ENCODE measurements at regions not wholly inside any gene's neighbourhood (a gene's known extent, or its start where the extent isn't known, plus 50 kb on each side); places are given as distances from the start of the nearest gene placed in this dataset.

DNA sequence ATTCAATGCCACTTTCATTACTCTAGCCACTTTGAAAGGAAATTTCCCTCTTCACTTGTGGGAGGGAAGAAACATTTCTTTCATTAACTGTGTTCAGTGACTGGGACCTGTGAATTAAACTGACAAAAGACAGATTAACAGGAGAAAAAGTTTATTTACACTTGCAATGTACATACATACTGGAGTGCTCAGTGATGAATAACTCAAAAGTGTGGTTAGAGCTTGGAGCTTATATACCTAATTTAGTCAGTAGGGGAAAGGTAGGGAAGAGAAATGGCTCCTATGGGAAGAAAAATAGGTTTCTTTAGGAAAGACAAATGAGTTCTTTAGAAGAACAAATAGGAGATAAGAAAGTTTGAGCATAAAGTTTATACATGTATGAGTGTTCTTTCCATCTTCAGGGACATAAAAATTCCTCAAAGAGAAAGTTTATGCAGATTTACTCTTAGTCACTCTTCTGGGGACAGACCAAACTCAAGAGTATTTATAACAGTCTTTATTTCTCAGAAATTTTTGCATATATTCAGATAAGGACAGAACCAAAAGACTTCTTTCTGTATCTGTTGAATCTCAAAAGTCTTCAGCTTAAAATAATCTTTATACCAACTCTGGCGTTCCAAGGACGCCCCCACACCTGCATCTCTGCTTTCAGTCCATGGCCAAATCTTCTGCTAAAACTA lies 120.0 kb upstream of the RAI14 start:
- ChIA-PET POLR2A (ENCODE audit: low non-redundant PET) (no interaction called here), CTCF (interaction anchor here (0.6 kb wide), 1 partner anchor 1527 kb away, joined by 3 read pairs; no protein-coding TSS in a partner anchor)
- no peak for DNase-seq (ENCODE audit: low spot score)
- H3K27ac ChIP-seq: no peak overlapping the region
- TF ChIP-seq, protein P1, sequence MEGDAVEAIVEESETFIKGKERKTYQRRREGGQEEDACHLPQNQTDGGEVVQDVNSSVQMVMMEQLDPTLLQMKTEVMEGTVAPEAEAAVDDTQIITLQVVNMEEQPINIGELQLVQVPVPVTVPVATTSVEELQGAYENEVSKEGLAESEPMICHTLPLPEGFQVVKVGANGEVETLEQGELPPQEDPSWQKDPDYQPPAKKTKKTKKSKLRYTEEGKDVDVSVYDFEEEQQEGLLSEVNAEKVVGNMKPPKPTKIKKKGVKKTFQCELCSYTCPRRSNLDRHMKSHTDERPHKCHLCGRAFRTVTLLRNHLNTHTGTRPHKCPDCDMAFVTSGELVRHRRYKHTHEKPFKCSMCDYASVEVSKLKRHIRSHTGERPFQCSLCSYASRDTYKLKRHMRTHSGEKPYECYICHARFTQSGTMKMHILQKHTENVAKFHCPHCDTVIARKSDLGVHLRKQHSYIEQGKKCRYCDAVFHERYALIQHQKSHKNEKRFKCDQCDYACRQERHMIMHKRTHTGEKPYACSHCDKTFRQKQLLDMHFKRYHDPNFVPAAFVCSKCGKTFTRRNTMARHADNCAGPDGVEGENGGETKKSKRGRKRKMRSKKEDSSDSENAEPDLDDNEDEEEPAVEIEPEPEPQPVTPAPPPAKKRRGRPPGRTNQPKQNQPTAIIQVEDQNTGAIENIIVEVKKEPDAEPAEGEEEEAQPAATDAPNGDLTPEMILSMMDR (conservative IDR thresholded peaks at IDR 0.05; ENCODE audit: low read depth): no peak

DNA sequence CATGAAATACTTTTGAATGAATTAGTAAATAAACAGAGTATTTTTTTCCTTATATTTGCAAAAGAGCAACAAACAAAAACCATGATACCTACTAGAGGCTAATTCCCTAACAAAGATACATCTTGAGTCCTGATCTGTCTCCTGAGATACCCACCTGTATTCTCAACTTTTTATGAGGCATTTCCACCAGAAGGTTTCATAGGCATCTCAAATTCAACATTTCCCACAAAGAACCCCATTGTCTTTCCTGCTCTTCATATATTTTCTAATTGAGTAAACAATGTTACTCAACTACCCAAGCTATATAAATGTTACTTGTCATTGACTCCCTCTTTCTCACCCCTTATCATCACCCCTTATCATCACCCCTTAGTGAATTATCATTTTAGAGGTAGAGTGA lies 119.4 kb upstream of the RAI14 start:
- no peak overlapping the region for H3K27ac ChIP-seq
- CTCF ChIA-PET: no interaction called here
- TF ChIP-seq, protein P1 (conservative IDR thresholded peaks at IDR 0.05; ENCODE audit: low read depth): no peak

DNA sequence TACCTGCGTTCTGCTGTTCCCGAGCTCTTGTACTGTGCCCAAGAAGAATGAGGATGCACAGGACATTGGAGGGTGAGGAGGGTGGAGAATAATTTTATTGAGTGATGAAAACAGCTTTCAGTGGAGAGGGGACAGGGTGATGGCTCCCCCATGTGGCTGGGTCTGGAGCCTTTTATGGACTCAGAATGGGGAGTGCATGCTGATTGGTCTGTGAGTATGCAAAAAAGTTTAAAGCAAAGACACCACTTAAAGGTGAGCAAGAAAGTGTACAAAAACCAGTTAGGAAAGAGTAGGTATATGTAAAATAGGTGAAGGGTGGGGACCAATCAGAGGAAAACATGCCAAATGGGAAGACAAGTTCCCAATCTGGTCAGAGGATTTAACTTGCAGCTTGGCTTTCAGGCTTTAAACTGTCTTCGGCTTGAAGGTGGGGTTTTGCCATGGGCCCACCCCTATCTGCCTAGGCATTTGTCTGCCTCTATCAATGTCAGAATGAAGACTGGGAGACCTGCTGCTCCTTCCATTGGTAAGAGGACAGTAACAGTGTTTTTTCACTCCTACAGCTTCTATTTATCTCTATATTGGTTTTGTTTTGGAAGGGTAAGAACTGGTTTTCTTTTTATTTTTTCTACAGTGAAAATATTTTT lies 118.0 kb upstream of the RAI14 start:
- CTCF ChIA-PET: interaction anchor here (0.6 to 0.9 kb wide), 6 partner anchors 35 to 1053 kb away, joined by 3 to 5 read pairs (median 3); no protein-coding TSS in a partner anchor
- no peak overlapping the region for H3K27ac ChIP-seq
- POLR2A ChIA-PET (ENCODE audit: low non-redundant PET): no interaction called here
- DNase-seq (ENCODE audit: low spot score): no peak
- TF ChIP-seq, protein P1 (conservative IDR thresholded peaks at IDR 0.05; ENCODE audit: low read depth): no peak

More for the DNA sequence above, 119.4 kb upstream of the RAI14 start:
- DNase-seq (ENCODE audit: low spot score): no peak
- POLR2A ChIA-PET (ENCODE audit: low non-redundant PET): no interaction called here

DNA sequence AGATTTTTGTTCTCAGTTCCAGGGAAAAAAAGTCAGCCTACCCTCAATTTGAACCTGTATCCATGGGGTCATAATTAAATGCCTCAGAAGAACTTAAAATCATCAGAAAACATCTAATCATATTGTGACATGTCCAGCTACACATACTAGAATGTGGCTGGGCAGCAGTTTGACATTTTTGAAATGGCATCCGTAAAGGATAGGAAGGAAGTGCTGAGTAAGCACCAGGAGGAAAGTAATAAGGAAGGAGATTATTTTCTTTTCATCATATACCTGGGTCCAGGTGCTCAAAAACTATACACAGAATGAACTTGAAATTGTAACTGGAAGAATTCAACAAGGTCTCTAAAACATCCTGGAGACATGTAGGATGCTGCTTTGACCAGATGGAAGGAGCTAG lies 116.9 kb upstream of the RAI14 start:
- no peak overlapping the region for H3K27ac ChIP-seq
- CTCF ChIA-PET: no interaction called here
- no peak for DNase-seq (ENCODE audit: low spot score)
- POLR2A ChIA-PET (ENCODE audit: low non-redundant PET): no interaction called here
- TF ChIP-seq, protein P1 (conservative IDR thresholded peaks at IDR 0.05; ENCODE audit: low read depth): no peak

DNA sequence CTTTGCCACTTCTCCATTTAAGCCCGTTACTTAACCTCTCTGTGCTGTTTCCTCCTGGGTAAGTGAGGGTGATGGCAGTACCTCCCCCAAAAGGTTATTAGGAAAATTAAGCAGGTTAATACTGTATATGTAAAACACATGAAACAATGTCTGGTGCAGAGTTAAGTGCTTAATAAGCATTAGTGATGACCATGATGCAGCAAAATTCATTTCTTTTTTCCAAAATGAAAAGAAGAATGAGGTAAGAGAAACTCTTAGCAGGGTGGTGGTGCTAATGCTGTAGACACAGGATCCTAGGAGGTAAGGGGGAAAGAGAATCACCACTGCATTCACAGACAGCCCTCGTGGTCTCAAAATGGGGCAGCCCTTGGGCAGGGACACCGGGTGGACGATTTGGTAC lies 115.1 kb upstream of the RAI14 start:
- POLR2A ChIA-PET (ENCODE audit: low non-redundant PET): no interaction called here
- TF ChIP-seq, protein P1 (conservative IDR thresholded peaks at IDR 0.05; ENCODE audit: low read depth): no peak

DNA sequence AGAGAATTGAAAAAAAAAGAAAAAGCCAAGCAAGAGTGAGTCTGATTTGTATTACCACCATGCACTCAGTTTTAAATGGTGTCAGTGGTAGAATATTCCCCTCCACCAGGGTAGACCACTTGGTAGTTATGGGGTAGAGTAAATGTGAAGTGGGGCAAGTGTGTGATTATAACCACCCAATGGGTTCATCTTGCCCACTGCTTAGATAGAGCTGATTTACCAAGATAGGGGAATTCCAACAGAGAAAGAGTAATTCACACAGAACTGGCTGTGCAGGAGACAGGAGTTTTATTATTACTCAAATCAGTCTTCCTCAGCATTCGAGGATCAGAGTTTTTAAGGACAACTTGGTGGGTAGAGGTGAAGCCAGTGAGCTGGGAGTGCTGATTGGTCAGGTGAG lies 113.3 kb upstream of the RAI14 start:
- no peak overlapping the region for H3K27ac ChIP-seq
- TF ChIP-seq, protein P1 (conservative IDR thresholded peaks at IDR 0.05; ENCODE audit: low read depth): no peak
- CTCF ChIA-PET: no interaction called here
- DNase-seq (ENCODE audit: low spot score): no peak
- POLR2A ChIA-PET (ENCODE audit: low non-redundant PET): no interaction called here

More for the DNA sequence above, 115.1 kb upstream of the RAI14 start:
- CTCF ChIA-PET: no interaction called here
- no peak for DNase-seq (ENCODE audit: low spot score)
- no peak overlapping the region for H3K27ac ChIP-seq

Measured in RWPE1 (cell line).